ENCODE measurements at regions not wholly inside any gene's neighbourhood (a gene's known extent, or its start where the extent isn't known, plus 50 kb on each side); places are given as distances from the start of the nearest gene placed in this dataset.
"Not testable (repeated sequence)": the region's sequence is repeated elsewhere in the genome, so short reads cannot be mapped to it uniquely, and the experiment has no call there.

GRCh38 chr10:21406595-21407193, 118.8 kb downstream of the SKIDA1 start:
- DNase-seq (ENCODE audit: low read depth) = peak; percentile 70

GRCh38 chr10:21405981-21406380, 119.5 kb downstream of the SKIDA1 start:
- no peak for DNase-seq (ENCODE audit: low read depth)

DNA sequence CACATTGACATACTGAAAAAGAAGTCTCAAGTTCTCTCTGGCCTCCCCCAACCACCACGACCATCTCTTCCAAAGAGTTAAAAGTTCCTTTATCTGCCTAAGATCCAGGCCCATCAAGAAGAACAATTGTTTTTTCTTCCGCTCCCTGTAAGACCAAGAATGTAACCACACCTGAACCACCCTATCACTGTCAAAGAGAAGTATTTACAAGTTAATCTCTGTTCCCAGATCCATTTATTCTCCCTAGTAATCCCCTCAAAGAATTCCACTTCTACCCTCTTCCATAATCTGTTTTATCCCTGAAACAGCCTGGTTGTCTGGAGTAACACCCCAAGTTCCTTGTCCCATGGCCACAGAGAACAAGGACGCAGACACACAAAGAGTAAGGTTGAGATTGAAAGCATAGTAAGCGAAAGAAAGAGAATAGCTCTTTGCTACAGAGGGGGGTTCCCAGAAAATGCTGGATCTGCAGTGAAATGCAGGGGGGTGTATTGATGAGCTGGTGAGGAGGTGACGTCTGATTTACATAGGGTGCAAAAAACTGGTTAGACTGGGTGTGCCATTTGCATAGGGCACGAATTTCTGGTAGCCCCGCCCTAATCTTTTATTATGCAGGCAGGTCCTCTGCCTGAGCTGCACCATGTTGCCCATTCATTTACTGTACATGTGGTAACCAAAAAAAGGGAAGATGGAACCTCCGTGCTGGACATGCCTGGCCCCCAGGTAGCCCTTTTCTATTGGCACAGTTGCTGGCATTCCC, 122.0 kb downstream of the SKIDA1 start:
- no peak for DNase-seq (ENCODE audit: low read depth)

GRCh38 chr10:21402606-21403083, 122.8 kb downstream of the SKIDA1 start:
- DNase-seq (ENCODE audit: low read depth) = peak; percentile 89

DNA sequence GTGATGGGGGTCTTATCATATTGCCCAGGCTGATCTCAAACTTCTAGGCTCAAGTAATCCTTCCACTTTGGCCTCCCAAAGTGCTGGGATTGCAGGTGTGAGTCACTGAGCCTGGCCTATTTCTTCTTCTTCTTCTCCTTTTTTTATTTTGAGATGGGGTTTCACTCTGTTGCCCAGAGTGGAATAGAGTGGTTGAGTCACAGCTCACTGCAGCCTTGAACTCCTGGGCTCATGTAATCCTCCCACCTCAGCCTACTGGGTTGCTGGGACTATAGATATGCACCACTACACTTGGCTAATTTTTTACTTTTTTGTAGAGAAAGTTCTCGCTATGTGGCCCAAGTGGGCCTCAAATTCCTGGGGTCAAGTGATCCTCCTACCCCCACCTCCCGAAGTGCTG, 124.3 kb downstream of the SKIDA1 start:
- peak; percentile 39 for DNase-seq (ENCODE audit: low read depth)

DNA sequence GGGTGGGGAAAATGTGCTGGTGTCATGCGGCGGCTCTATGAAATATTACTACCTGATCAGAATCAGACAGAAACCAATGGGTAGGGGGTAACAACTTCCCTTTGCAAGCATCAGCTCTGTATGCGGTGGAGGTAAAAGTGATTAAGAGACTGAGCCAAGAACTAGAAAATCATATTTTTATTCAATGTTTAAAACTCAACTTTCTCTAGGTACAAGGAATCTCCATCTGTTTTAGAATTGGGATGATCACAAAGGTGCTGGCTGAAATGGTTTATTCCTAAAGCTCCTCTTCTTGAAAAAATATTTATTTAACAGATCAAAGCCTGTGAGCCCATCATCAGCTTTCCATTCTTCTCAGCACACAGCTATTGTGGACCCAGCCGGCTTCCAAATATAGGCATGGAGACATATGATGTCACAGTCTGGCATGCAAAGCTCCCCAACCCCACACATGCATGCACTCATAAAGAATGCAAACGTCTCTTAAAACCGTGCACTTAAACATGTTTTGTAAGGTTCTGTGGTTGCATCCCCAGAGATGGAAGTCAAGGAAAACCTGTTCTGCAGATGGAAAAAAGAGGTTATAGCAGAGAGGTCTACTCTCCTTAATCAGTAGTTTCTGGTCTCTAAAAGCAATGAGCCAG, 126.0 kb downstream of the SKIDA1 start:
- DNase-seq (ENCODE audit: low read depth) = peak; percentile 97

DNA sequence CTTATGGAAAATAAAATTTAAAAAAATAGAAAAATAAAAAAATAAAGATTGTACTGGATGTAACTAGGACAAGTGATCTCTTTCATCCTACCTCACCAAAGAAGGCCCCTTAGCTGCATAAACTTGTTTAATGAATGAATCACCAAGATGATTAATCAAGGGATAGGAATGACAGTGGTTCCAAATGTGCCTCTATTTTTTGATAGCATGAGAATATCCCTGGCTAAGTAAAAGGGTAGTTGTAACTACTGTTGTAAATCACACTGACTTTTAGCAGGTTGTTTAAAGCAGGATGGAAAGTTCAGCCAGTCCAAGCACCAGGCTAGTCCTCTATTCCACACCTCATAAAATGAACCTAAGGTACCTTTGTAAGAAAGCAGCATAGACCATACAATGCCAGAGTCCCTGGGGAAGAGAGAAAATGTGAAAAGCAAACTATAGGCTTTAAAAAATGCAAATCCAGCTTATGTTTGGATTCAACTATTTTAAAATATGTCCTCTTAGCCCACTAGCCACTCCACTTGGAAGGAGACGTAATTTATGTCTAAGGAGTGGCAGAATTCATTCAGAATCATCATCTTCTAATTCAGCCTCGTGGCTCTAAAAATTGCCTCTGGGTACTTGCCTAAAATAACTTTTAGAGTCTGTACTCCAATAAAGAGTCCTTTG, 126.8 kb downstream of the SKIDA1 start:
- DNase-seq (ENCODE audit: low read depth) = peak; percentile 88

DNA sequence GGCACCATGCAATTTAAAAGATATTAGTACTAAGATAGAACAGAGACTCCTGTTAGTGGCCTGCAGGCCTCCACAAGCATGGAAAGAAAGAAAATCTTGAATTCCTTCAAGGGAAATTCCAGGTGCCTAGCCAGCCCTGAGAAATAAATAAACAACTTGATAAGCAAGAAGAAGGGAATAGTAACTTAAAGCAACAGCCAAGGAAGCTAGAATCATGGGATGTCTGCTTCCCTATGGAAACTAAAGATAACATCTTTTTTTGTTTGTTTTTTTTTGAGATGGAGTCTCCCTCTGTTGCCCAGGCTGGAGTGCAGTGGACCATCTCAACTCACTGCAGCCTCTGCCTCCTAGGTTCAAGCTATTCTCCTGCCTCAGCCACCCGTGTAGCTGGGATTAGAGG, 128.6 kb downstream of the SKIDA1 start:
- no peak for DNase-seq (ENCODE audit: low read depth)

GRCh38 chr10:21393931-21394330, 131.6 kb downstream of the SKIDA1 start:
- DNase-seq (ENCODE audit: low read depth) = no peak

- DNase-seq (ENCODE audit: low read depth) = no peak
These were observed 136.9 kb downstream of the SKIDA1 start for GRCh38 chr10:21388589-21388988.

- no peak for DNase-seq (ENCODE audit: low read depth)
These were observed 137.6 kb downstream of the SKIDA1 start for GRCh38 chr10:21387868-21388267.

- DNase-seq (ENCODE audit: low read depth) = peak; percentile 34
These were observed 139.4 kb downstream of the SKIDA1 start for GRCh38 chr10:21385996-21386585.

- peak; percentile 44 for DNase-seq (ENCODE audit: low read depth)
These were observed 139.9 kb downstream of the SKIDA1 start for GRCh38 chr10:21385536-21385935.

- no peak for DNase-seq (ENCODE audit: low read depth)
These were observed 146.3 kb downstream of the SKIDA1 start for GRCh38 chr10:21379143-21379542.

GRCh38 chr10:21375274-21375673, 150.2 kb downstream of the SKIDA1 start:
- not testable (repeated sequence) for DNase-seq (ENCODE audit: low read depth)

GRCh38 chr10:21373881-21374280, 151.6 kb downstream of the SKIDA1 start:
- DNase-seq (ENCODE audit: low read depth) = not testable (repeated sequence)

DNA sequence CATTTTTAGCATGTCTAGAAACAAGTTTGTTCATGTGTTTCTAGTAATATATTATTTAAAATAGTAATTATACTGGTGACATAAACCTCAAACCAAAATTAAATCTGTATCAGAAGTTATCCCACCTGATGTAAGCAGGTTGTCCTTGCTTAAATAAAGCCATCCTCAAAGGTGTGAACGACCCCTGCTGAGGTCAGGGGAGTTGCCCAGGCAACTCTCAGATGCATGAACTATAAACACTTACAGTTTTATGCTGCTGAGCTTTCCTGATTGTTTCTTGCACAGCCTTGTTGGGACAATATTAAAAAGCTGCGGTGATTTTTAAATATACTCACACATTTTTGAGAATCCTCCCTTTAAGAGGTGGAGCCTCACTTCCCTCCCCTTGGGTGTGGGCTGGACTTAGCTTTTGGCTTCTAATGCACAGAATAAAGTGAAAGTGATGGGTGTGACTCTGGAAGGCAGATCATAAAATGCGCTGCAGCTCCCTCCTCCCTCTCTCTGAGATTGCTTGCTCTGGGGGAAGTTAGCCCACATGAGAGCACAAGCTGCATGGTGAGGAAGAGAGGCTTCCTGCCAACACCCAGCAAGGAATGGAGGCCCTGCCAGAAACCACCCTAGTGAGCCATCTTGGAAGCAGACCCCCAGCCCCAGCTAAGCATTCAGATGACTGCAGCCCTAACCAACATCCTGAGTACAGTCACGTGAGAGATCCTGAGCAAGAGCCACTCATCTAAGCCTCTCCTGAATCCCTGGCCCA, 152.7 kb downstream of the SKIDA1 start:
- peak; percentile 95 for DNase-seq (ENCODE audit: low read depth)

- DNase-seq (ENCODE audit: low read depth) = peak; percentile 54
These were observed 155.8 kb downstream of the SKIDA1 start for GRCh38 chr10:21369697-21370096.

- no peak for DNase-seq (ENCODE audit: low read depth)
These were observed 156.6 kb downstream of the SKIDA1 start for GRCh38 chr10:21368728-21369425.

GRCh38 chr10:21368022-21368582, 157.4 kb downstream of the SKIDA1 start:
- peak; percentile 55 for DNase-seq (ENCODE audit: low read depth)
